ENCODE measurements at regions not wholly inside any gene's neighbourhood (a gene's known extent, or its start where the extent isn't known, plus 50 kb on each side); places are given as distances from the start of the nearest gene placed in this dataset.

GRCh38 chr6:15879371-15880261 is 216.8 kb upstream of the DTNBP1 start:
- TF ChIP-seq HDGF (IDR thresholded peaks at IDR 0.05; ENCODE audit: borderline replicate concordance): no peak

GRCh38 chr6:15877231-15877630 is 214.4 kb upstream of the DTNBP1 start:
- POLR2A ChIA-PET: no interaction called here
- DNase-seq (ENCODE audit: extremely low spot score): no peak
- CTCF ChIA-PET: no interaction called here
- TF ChIP-seq NFRKB (IDR thresholded peaks at IDR 0.05) (no peak), FOXK2 (IDR thresholded peaks at IDR 0.05) (no peak), BHLHE40 (IDR thresholded peaks at IDR 0.05; ENCODE audit: borderline replicate concordance) (no peak), SUZ12 (IDR thresholded peaks at IDR 0.05) (no peak), ELF4 (IDR thresholded peaks at IDR 0.05) (no peak), ARNT (IDR thresholded peaks at IDR 0.05) (no peak), TARDBP (IDR thresholded peaks at IDR 0.05) (no peak)
- TF ChIP-seq, protein P1, sequence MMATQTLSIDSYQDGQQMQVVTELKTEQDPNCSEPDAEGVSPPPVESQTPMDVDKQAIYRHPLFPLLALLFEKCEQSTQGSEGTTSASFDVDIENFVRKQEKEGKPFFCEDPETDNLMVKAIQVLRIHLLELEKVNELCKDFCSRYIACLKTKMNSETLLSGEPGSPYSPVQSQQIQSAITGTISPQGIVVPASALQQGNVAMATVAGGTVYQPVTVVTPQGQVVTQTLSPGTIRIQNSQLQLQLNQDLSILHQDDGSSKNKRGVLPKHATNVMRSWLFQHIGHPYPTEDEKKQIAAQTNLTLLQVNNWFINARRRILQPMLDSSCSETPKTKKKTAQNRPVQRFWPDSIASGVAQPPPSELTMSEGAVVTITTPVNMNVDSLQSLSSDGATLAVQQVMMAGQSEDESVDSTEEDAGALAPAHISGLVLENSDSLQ (IDR thresholded peaks at IDR 0.05): no peak

More at GRCh38 chr6:15879371-15880261, 216.8 kb upstream of the DTNBP1 start:
- DNase-seq (ENCODE audit: extremely low spot score): no peak
- ChIA-PET CTCF (no interaction called here), POLR2A (no interaction called here)

DNA sequence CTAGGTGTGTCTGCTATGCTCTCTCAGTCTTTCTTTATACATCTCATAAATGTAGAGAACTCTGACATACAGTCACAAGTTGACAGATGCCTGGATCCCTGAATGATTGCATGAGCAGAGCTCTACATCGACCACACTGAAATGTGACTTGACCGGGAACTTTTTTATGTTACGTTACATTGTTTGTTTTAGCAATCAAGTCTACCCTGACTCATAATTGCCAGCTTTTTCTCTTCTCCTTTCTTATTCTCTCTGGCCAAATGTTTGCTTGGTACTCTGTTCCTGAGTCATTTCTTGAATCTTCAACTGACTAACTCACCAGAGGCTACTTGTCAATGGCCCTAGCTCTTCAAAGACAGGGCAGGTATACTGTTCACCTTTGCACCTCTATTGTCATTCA is 213.6 kb upstream of the DTNBP1 start:
- ChIA-PET POLR2A (no interaction called here), CTCF (no interaction called here)
- no peak for DNase-seq (ENCODE audit: extremely low spot score)
- TF ChIP-seq SP1 (IDR thresholded peaks at IDR 0.05) (no peak), ARNT (IDR thresholded peaks at IDR 0.05) (no peak), FOXM1 (IDR thresholded peaks at IDR 0.05; ENCODE audit: borderline replicate concordance) (no peak), FOXA1 (IDR thresholded peaks at IDR 0.05) (no peak)

DNA sequence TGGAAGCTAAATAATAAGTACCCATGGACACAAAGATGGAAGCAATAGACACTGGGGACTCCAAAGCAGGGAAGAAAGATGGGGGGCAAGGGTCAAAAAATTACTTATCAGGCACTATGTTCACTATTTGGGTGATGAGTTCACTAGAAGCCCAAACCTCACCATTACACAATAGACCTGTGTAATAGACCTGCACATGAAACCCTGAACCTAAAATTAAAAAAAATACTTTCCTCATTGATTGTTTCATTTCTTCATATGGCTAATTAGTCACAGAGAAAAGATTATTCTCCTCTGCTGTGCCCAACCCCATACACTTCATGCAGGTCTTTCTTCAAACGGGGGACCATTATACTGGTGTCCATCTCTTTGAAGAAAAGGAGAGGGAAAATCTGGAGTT is 213.0 kb upstream of the DTNBP1 start:
- ChIA-PET CTCF (no interaction called here), POLR2A (no interaction called here)
- no peak for DNase-seq (ENCODE audit: extremely low spot score)
- TF ChIP-seq ZNF384 (IDR thresholded peaks at IDR 0.05): no peak
- TF ChIP-seq SP1 (IDR thresholded peaks at IDR 0.05): no peak
- TF ChIP-seq BHLHE40 (IDR thresholded peaks at IDR 0.05; ENCODE audit: borderline replicate concordance): no peak
- no peak for TF ChIP-seq L3MBTL2 (conservative IDR thresholded peaks at IDR 0.05)
- no peak for TF ChIP-seq ARNT (IDR thresholded peaks at IDR 0.05)
- no peak for TF ChIP-seq FOXA1 (IDR thresholded peaks at IDR 0.05)
- no peak for TF ChIP-seq HDGF (IDR thresholded peaks at IDR 0.05; ENCODE audit: borderline replicate concordance)
- no peak for TF ChIP-seq CTBP1 (IDR thresholded peaks at IDR 0.05; ENCODE audit: borderline replicate concordance)
- no peak for TF ChIP-seq FOXK2 (IDR thresholded peaks at IDR 0.05)
- TF ChIP-seq, protein P1 (IDR thresholded peaks at IDR 0.05): no peak
- TF ChIP-seq FOXM1 (IDR thresholded peaks at IDR 0.05; ENCODE audit: borderline replicate concordance): no peak
- TF ChIP-seq LEF1 (IDR thresholded peaks at IDR 0.05; ENCODE audit: borderline replicate concordance): no peak

GRCh38 chr6:15874821-15875220 is 212.0 kb upstream of the DTNBP1 start:
- ChIA-PET POLR2A (no interaction called here), CTCF (no interaction called here)
- TF ChIP-seq CTBP1 (IDR thresholded peaks at IDR 0.05; ENCODE audit: borderline replicate concordance): no peak
- TF ChIP-seq FOXK2 (IDR thresholded peaks at IDR 0.05): no peak
- no peak for TF ChIP-seq L3MBTL2 (conservative IDR thresholded peaks at IDR 0.05)
- no peak for TF ChIP-seq ZNF384 (IDR thresholded peaks at IDR 0.05)
- no peak for TF ChIP-seq TARDBP (IDR thresholded peaks at IDR 0.05)
- TF ChIP-seq SUZ12 (IDR thresholded peaks at IDR 0.05): no peak
- no peak for TF ChIP-seq BHLHE40 (IDR thresholded peaks at IDR 0.05; ENCODE audit: borderline replicate concordance)
- TF ChIP-seq HDGF (IDR thresholded peaks at IDR 0.05; ENCODE audit: borderline replicate concordance): no peak
- no peak for TF ChIP-seq LEF1 (IDR thresholded peaks at IDR 0.05; ENCODE audit: borderline replicate concordance)
- no peak for TF ChIP-seq ARNT (IDR thresholded peaks at IDR 0.05)
- DNase-seq (ENCODE audit: extremely low spot score): no peak

DNA sequence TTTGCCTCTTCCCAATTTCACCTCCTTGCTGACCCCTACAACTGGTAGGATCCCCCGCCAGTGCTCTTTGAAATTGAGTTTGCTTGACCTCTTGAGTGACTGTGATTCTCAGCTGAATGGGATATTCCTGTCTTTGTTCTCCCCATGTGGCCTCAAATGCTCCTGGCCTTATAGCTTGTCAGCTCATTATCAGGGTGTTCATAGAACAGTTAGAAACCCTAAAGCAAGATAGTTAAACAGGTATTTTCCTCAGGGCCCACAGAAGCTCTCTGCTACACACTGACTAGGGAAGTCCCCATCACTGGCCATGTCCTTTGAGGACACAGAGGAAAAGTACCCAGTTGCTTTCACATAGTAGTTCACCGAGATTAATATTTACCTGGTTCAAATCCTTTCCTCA is 211.5 kb upstream of the DTNBP1 start:
- ChIA-PET POLR2A (no interaction called here), CTCF (no interaction called here)
- TF ChIP-seq FOXM1 (IDR thresholded peaks at IDR 0.05; ENCODE audit: borderline replicate concordance) (no peak), ZNF384 (IDR thresholded peaks at IDR 0.05) (no peak), SP1 (IDR thresholded peaks at IDR 0.05) (no peak), BHLHE40 (IDR thresholded peaks at IDR 0.05; ENCODE audit: borderline replicate concordance) (no peak), L3MBTL2 (conservative IDR thresholded peaks at IDR 0.05) (no peak), FOXA1 (IDR thresholded peaks at IDR 0.05) (no peak), ARNT (IDR thresholded peaks at IDR 0.05) (no peak), HDGF (IDR thresholded peaks at IDR 0.05; ENCODE audit: borderline replicate concordance) (no peak)
- TF ChIP-seq, protein P1 (IDR thresholded peaks at IDR 0.05): no peak
- DNase-seq (ENCODE audit: extremely low spot score): no peak

All from HEK293T (cell line).